Fibroblast of gingiva (primary cell): ENCODE measurements at regions not wholly inside any gene's neighbourhood (a gene's known extent, or its start where the extent isn't known, plus 50 kb on each side); places are given as distances from the start of the nearest gene placed in this dataset.
"Not testable (repeated sequence)": the region's sequence is repeated elsewhere in the genome, so short reads cannot be mapped to it uniquely, and the experiment has no call there.

Source experiments
- DNase-seq: peaks from one replicate; pipeline ENCODE4 v3.0.0-alpha.2; 2011; ENCODE audit warnings: low read depth

GRCh38 chr6:115058414-115059211 lies 715.8 kb upstream of the HS3ST5 start:
- DNase-seq, result no peak

DNA sequence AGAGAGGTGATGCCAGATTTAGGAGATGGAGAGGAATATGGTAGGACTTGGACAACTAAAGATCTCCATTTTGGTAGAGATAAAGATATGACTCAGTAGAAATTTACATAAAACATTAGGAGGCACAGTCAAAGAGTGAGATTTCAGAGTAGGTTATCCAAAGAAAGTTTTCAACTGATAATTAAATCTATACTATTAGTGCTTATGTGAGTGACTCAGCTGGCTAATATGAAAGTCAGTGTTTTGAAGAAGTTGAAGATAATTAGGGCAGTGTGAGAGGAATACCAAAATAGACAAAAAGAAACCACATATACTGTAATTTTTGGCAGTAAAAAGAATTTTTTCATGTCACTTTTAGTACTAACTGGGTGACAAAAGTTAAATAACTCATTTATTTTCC lies 712.8 kb upstream of the HS3ST5 start:
- DNase-seq, result no peak

DNA sequence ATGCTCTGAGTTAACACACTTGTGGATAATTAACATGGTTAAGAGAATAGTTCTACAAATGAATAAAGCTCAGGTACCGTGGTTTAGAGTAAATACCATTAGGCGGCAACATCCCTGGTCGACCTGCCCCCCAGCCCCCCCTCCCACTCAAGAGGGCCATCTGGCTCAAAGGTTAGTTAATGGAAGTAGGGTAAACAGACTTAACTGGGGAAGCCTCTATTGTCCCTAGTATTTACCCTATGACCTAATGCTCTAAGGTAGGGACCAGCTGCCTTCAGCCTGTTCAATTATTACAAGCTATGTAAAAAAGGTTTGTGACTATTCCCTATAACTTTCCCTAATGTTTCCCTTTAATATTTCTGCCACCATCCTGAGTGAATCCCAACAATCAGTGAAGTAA lies 711.4 kb upstream of the HS3ST5 start:
- not testable (repeated sequence) for DNase-seq

DNA sequence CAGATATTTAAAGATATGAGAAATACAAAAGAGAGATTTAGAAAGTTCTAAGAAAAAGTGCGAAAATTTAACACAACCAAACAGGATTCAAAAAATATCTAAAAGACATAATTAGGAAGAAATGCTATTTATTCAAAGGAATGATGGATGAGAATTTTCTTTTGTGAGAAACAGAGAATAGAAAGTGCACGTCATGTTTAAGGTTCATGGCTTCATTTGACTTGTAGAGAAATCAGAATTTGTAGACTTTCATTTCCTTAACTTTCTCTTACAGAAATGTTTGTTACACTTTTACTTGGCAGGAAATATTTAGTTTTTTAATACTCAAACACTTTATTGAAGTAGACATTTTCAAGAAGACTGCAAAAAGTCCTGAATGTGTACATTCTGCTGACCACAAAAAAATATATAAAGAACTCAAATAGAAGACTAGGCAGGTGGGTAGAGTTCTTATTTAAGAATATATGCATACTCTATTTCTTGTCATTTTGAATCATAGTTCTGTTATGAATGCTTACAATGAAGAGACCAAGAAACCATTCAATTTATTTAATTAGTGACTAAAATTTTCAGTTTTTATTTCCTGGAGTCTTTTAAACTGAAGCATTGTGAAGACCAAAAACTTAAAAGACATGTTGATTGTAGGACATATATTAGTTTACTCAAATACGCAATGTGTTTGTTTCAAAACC lies 710.5 kb upstream of the HS3ST5 start:
- DNase-seq, result no peak

DNA sequence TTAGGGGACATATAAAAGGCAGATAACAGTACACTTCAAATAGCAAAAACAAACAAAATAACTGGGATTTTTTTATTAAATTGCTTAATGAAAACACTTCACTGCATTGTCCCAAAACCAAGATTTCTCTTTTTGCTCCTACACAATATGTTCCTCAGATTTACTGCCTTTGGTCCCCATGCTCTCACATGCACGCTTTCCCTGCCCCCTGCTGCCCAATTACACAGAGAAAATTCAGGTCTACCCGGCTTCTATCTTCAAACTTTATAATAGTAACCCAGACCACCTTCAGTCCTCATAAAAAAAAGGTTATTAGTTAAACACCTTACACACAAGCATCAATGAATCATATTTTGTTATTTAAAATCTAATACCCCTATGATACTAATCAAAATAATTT lies 673.8 kb upstream of the HS3ST5 start:
- no peak for DNase-seq

DNA sequence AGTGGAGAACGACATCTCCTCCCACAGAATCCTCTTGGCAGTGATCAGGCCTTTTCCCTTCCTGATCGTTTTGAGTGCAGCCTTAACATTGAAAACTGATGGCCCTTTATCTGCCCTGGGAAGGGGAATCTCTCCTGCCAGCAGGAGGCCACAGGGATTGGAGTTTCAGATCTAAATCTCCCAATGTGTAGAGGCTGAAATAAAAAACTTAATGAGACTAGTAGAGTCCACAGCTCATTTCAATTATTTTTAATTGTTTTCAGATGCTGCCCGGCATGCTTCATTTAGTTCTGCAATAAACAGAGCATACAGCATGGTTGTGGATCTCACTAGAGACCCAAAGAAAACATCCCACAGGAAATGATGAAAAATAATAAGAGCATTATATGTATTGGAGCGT lies 662.2 kb upstream of the HS3ST5 start:
- no peak for DNase-seq

- no peak for DNase-seq
Measured at GRCh38 chr6:115004204-115004603, 661.4 kb upstream of the HS3ST5 start.

- no peak for DNase-seq
Measured at GRCh38 chr6:115001731-115002350, 659.0 kb upstream of the HS3ST5 start.

DNA sequence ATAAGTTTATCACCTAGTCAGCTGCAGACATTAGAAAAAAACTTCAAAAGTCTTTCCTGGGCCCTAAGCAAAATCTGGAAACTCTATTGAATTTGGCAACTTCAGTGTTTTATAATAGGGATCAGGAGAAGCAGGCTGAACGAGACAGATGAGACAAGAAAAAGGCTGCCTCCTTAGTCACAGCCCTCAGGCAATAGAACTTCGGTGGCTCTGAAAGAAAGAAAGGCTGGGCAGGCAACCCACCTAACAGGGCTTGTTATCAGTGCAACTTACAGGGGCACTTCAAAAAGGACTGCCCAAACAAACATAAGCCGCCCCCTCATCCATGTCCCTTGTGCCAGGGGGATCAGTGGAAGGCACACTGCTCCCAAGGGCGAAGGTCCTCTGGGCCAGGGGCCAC lies 657.9 kb upstream of the HS3ST5 start:
- no peak for DNase-seq

DNA sequence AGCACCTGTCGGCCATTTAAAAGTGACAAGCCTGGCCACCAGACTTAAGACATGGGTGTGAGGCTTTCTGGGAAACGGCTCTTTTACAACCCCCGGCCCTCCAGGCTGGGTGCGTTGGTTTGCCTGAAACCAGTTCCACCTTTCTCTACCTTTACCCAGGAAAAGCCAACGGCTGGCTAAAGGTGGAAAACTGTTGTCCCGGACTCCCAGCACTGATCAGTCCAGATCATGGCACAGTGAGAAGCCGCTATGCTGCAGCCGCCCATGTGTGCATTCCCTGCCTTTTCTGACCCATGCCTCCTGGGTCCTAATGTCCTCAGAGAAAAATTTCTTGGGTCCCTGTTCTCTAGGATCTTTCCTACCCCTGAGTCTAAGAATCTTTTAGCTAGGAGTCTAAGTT lies 655.7 kb upstream of the HS3ST5 start:
- no peak for DNase-seq

DNA sequence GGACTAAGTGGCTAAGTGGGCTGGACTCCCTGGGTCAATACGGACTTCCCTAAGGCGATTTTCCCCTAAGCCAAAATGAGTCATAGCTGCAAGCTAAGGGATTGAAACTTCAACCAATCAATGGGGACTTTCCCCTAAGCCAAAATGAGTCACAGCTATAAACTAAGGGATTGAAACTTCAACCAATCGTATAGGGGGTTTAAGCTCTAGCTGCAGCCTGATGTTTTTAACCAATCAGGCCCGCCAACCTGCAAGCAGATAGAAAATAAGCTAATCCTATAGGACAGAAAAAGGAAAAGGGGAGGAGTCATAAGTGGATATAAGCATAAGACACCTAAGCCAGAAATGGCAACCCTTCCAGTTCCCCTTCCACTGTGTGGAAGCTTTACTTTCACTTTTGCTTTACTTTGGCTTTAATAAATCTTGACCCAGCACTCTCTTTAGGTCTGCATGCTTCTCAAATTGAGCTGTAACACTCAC lies 655.0 kb upstream of the HS3ST5 start:
- no peak for DNase-seq

GRCh38 chr6:114995526-114995925 lies 652.7 kb upstream of the HS3ST5 start:
- no peak for DNase-seq

GRCh38 chr6:114989279-114989964 lies 646.6 kb upstream of the HS3ST5 start:
- DNase-seq, result no peak

DNA sequence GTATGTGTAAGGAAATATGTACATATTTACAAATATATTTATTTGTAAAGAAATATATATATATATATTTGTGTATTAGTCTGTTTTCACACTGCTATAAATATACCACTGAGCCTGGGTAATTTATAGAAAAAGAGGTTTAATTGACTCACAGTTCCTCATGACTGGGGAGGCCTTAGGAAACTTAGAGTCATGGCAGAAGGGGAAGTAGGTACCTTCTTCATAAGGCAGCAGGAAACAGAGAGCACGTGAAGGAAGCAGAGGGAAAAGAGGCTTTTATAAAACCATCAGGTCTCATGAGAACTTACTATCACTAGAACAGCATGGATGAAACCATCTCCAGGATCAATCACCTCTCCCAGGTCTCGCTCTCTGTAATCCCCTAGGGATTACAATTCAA lies 644.5 kb upstream of the HS3ST5 start:
- no peak for DNase-seq

DNA sequence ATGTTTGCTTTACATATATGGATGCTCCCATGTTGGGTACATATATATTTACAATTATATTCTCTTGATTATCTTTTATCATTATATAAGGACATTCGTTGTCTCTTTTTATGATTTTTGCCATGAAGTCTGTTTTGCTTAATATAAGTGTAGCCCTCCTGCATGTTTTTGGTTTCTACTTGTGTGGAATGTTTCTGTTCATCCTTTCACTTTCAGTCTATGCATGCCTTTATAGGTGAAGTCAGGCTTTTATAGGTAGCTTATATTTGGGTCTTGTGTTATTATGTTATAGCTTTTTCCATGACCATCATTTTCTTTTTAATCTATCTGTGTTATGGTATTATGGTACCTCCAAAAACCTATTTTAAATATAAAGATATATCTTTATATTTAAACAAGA lies 612.5 kb upstream of the HS3ST5 start:
- no peak for DNase-seq

- DNase-seq, result no peak
Measured at GRCh38 chr6:114952229-114952628, 609.4 kb upstream of the HS3ST5 start.

DNA sequence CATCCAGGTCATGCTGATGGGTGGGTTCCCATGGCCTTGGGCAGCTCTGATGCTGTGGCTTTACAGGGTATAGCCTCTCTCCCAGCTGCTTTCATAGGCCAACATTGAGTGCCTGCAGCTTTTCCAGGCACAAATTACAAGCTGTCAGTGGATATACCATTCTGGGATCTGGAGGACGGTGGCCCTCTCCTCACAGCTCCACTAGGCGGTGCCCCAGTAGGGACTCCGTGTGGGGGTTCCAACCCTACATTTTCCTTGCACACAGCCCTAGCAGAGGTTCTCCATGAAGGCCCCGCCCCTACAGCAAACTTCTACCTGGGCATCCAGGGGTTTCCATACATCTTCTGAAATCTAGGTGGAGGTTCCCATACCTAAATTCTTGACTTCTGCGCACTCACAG lies 602.6 kb upstream of the HS3ST5 start:
- no peak for DNase-seq

- DNase-seq, result no peak
Measured at GRCh38 chr6:114941078-114941477, 598.3 kb upstream of the HS3ST5 start.

DNA sequence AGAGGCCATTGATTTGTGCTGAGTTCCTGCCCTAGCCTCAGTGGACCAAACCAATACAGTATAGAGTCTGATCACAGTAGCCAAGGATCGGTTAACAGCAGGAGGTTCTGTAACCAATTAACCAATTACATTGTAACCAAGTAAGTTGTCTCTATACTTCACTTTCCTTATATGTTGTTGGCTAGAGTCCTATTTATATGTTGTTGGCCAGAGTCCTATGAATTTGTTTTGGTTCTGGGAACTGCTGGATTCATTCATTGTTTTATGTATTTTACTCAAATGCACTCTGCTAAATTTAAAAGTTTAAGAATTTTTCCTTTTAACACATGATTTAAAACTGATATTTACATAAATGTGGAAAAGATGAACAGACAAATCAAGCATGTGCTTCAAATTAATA lies 597.4 kb upstream of the HS3ST5 start:
- DNase-seq, result no peak

DNA sequence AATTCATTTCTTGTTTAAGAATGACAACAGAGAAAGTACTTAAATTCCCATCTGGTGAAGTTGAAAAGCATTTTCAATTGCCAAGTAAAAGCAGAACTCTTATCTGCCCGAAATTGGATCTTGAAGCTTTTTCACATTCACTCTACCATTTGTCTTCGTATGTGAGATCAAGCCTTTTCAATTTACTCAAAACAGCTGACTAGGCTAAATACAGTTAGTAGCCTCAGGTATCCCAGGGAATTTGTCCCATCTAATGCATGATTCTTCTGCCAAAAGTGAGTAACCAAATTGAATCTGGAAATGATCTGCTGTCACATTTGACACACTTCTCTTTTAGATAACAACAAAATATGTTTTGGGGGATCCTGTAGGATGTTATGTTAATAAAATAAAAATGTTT lies 596.8 kb upstream of the HS3ST5 start:
- no peak for DNase-seq

- DNase-seq, result no peak
Measured at GRCh38 chr6:114936080-114936479, 593.3 kb upstream of the HS3ST5 start.

DNA sequence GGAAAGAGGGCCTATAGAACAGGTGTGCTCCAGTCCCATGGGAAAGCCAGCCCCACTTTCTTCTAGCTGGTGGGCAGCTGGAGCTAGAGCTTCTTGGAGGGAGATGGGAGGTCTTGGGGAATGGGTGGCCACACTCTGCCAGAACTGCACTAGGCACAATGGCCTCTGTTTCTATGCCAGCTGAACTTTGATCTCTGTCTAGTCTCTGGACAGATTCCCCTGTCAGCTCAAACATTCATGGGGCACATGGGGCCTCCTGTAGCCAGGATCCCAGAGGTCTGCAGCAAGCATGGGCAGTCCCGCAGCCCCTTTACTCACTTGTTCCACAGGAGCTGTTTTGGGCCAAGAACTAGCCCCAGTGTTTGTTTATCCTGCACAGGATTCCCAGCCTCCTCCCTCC lies 591.3 kb upstream of the HS3ST5 start:
- no peak for DNase-seq

- not testable (repeated sequence) for DNase-seq
Measured at GRCh38 chr6:114928731-114929130, 585.9 kb upstream of the HS3ST5 start.
